HG02588 (cell line): ENCODE measurements at regions not wholly inside any gene's neighbourhood (a gene's known extent, or its start where the extent isn't known, plus 50 kb on each side); places are given as distances from the start of the nearest gene placed in this dataset.

Experiments used
- ATAC-seq: cut with Tn5 transposase; IDR thresholded peaks from one replicate; pipeline ENCODE4 v1.9.1; 2021; ENCODE audit warnings: mild to moderate bottlenecking, moderate library complexity; ENCODE audit not compliant: unreplicated experiment

GRCh38 chr4:181688432-181688831 is 554.8 kb upstream of the TENM3 start:
- ATAC-seq = no peak

- no peak for ATAC-seq
These were observed 554.3 kb upstream of the TENM3 start for GRCh38 chr4:181688872-181689271.

- no peak for ATAC-seq
These were observed 552.7 kb upstream of the TENM3 start for GRCh38 chr4:181690498-181690897.

- ATAC-seq = no peak
These were observed 550.2 kb upstream of the TENM3 start for GRCh38 chr4:181692965-181693364.

GRCh38 chr4:181693517-181693916 is 549.7 kb upstream of the TENM3 start:
- ATAC-seq = no peak

- no peak for ATAC-seq
These were observed 545.0 kb upstream of the TENM3 start for GRCh38 chr4:181698221-181698620.

GRCh38 chr4:181701214-181701613 is 542.0 kb upstream of the TENM3 start:
- ATAC-seq = no peak

- no peak for ATAC-seq
These were observed 541.3 kb upstream of the TENM3 start for GRCh38 chr4:181701894-181702293.

GRCh38 chr4:181702864-181703495 is 540.2 kb upstream of the TENM3 start:
- no peak for ATAC-seq

GRCh38 chr4:181710143-181710542 is 533.1 kb upstream of the TENM3 start:
- ATAC-seq = no peak

GRCh38 chr4:181711387-181711786 is 531.8 kb upstream of the TENM3 start:
- no peak for ATAC-seq

GRCh38 chr4:181728305-181728966 is 514.8 kb upstream of the TENM3 start:
- no peak for ATAC-seq

GRCh38 chr4:181731900-181732299 is 511.3 kb upstream of the TENM3 start:
- ATAC-seq = no peak

GRCh38 chr4:181737744-181738143 is 505.5 kb upstream of the TENM3 start:
- ATAC-seq = no peak

GRCh38 chr4:181739031-181739430 is 504.2 kb upstream of the TENM3 start:
- ATAC-seq = no peak

GRCh38 chr4:181741513-181741912 is 501.7 kb upstream of the TENM3 start:
- ATAC-seq = no peak

- ATAC-seq = no peak
These were observed 497.1 kb upstream of the TENM3 start for GRCh38 chr4:181745933-181746625.

- no peak for ATAC-seq
These were observed 494.6 kb upstream of the TENM3 start for GRCh38 chr4:181748581-181748980.

GRCh38 chr4:181752516-181752915 is 490.7 kb upstream of the TENM3 start:
- no peak for ATAC-seq

- no peak for ATAC-seq
These were observed 490.0 kb upstream of the TENM3 start for GRCh38 chr4:181753207-181753606.

- ATAC-seq = no peak
These were observed 487.4 kb upstream of the TENM3 start for GRCh38 chr4:181755846-181756245.

- ATAC-seq = no peak
These were observed 486.6 kb upstream of the TENM3 start for GRCh38 chr4:181756451-181757095.
